ENCODE measurements at regions not wholly inside any gene's neighbourhood (a gene's known extent, or its start where the extent isn't known, plus 50 kb on each side); places are given as distances from the start of the nearest gene placed in this dataset.
A peak's percentile ranks its signal among the peaks of the same experiment; 100 is the strongest.

DNA sequence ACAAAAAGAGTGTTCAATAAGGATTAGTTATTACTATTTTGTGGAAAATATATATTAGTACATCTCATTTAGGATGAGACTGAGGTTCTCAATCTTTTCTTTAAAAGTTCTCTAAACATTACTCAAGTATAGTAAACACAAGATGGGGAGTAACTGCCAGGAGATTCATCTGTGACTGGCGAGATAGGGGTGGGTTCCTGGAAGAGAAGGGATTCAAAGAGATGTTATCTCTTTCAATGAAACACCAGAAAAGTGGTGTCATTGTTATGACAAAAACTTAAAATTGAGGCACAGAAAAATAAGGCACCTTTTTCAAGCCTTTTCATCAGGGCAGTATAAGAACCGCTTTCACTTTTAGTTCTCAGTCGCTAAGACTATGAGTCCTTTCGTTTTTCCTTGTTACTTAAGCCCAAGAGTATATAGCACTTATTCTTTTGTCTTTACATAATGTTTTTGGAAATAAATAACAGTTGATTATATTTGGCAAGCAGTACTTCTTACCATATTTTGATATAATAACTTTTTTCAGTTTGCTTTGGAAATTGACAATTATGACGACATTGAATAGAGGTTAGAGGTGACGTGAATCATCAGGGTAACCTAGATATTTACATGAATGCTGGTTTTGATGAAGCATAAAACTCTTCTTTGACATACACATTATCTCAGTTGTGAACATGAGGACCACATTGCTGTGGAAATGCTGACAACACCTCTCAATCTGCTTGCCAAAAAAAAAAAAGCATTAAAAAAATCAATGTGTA lies 393.9 kb upstream of the TCF4 start (continued):
- TF ChIP-seq JUND (IDR thresholded peaks at IDR 0.05; ENCODE audit: borderline replicate concordance, low read depth, low read length) (peak; percentile 68), JUND (tag; IDR thresholded peaks at IDR 0.05; ENCODE audit: borderline replicate concordance, low read depth, low read length) (no peak), KLF1 (tag; IDR thresholded peaks at IDR 0.05) (no peak), ZFP36 (IDR thresholded peaks at IDR 0.05; ENCODE audit: low read depth, low read length, partially characterized antibody) (no peak), LEF1 (IDR thresholded peaks at IDR 0.05) (peak; percentile 75; the same call in 1 of the 2 replicates), CBX3 (IDR thresholded peaks at IDR 0.05; ENCODE audit: borderline replicate concordance in 1 of 2, low read length in 2 of 2) (no peak), CREB1 (IDR thresholded peaks at IDR 0.05) (no peak), CREB1 (CRISPR knock-in tag; IDR thresholded peaks at IDR 0.05) (no peak), JUNB (CRISPR knock-in tag; conservative IDR thresholded peaks at IDR 0.05) (no peak), ARNT (IDR thresholded peaks at IDR 0.05) (no peak), KDM2B (CRISPR knock-in tag; IDR thresholded peaks at IDR 0.05) (no peak), CTBP1 (IDR thresholded peaks at IDR 0.05; ENCODE audit: borderline replicate concordance) (no peak), IFI16 (CRISPR knock-in tag; IDR thresholded peaks at IDR 0.05) (no peak), ASH1L (IDR thresholded peaks at IDR 0.05; ENCODE audit: borderline replicate concordance, low read depth, partially characterized antibody) (no peak), CBX8 (IDR thresholded peaks at IDR 0.05; ENCODE audit: borderline replicate concordance, extremely low read depth, low read depth, low read length, poor library complexity, severe bottlenecking) (no peak), ADNP (tag; IDR thresholded peaks at IDR 0.05) (no peak), FOXA3 (CRISPR knock-in tag; conservative IDR thresholded peaks at IDR 0.05 in 1 of 2, IDR thresholded peaks at IDR 0.05 in 1 of 2) (0 out of 4 replicates have a peak, but pooled peaks of 1 of the 2 experiments have one; percentile 61), TARDBP (IDR thresholded peaks at IDR 0.05) (no peak), EHMT2 (IDR thresholded peaks at IDR 0.05) (no peak), MECOM (CRISPR knock-in tag; IDR thresholded peaks at IDR 0.05) (no peak), CEBPG (CRISPR knock-in tag; IDR thresholded peaks at IDR 0.05) (no peak), CEBPG (tag; conservative IDR thresholded peaks at IDR 0.05 in 1 of 2, IDR thresholded peaks at IDR 0.05 in 1 of 2) (0 out of 4 replicates have a peak, but pooled peaks of 1 of the 2 experiments have one; percentile 12), SNRNP70 (optimal IDR thresholded peaks at IDR 0.05; ENCODE audit: low read depth, low read length) (no peak), TCF3 (CRISPR knock-in tag; IDR thresholded peaks at IDR 0.05) (peak; percentile 41), TCF7 (IDR thresholded peaks at IDR 0.05; ENCODE audit: borderline replicate concordance) (no peak), HDAC2 (IDR thresholded peaks at IDR 0.05) (peak; percentile 47; the same call in 1 of the 2 replicates), PHB (CRISPR knock-in tag; IDR thresholded peaks at IDR 0.05) (no peak), ZNF263 (CRISPR knock-in tag; IDR thresholded peaks at IDR 0.05; ENCODE audit: borderline replicate concordance) (no peak), KHSRP (IDR thresholded peaks at IDR 0.05) (no peak)
- TF ChIP-seq, protein P1, sequence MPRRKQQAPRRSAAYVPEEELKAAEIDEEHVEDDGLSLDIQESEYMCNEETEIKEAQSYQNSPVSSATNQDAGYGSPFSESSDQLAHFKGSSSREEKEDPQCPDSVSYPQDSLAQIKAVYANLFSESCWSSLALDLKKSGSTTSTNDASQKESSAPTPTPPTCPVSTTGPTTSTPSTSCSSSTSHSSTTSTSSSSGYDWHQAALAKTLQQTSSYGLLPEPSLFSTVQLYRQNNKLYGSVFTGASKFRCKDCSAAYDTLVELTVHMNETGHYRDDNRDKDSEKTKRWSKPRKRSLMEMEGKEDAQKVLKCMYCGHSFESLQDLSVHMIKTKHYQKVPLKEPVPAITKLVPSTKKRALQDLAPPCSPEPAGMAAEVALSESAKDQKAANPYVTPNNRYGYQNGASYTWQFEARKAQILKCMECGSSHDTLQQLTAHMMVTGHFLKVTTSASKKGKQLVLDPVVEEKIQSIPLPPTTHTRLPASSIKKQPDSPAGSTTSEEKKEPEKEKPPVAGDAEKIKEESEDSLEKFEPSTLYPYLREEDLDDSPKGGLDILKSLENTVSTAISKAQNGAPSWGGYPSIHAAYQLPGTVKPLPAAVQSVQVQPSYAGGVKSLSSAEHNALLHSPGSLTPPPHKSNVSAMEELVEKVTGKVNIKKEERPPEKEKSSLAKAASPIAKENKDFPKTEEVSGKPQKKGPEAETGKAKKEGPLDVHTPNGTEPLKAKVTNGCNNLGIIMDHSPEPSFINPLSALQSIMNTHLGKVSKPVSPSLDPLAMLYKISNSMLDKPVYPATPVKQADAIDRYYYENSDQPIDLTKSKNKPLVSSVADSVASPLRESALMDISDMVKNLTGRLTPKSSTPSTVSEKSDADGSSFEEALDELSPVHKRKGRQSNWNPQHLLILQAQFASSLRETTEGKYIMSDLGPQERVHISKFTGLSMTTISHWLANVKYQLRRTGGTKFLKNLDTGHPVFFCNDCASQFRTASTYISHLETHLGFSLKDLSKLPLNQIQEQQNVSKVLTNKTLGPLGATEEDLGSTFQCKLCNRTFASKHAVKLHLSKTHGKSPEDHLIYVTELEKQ (CRISPR knock-in tag; IDR thresholded peaks at IDR 0.05): no peak
